Smooth muscle cell (in vitro differentiated cells): ENCODE measurements at regions not wholly inside any gene's neighbourhood (a gene's known extent, or its start where the extent isn't known, plus 50 kb on each side); places are given as distances from the start of the nearest gene placed in this dataset.

Experiments
- DNase-seq: peaks from one replicate; lab custom pipeline; 2025; ENCODE audit not compliant: unreplicated experiment; lab: John Stamatoyannopoulos, UW
- H2AFZ ChIP-seq: fragments of 200-600 bp; sonication (generic); 2 replicates; pipeline ENCODE4 v1.6.0; 2016; ENCODE audit warnings: antibody characterized with exemption, low read depth, mild to moderate bottlenecking
- H3F3A ChIP-seq: fragments of 200-600 bp; sonication (generic); 2 replicates; pipeline ENCODE4 v1.6.0; 2017; ENCODE audit warnings: antibody characterized with exemption, low read depth
- H3K27ac ChIP-seq: fragments of 200-600 bp; sonication (generic); 2 replicates; pipeline ENCODE4 v1.5.1; 2016; ENCODE audit warnings: low read depth, mild to moderate bottlenecking
- H3K27me3 ChIP-seq: fragments of 200-600 bp; sonication (generic); 2 replicates; pipeline ENCODE4 v1.6.1; 2016; ENCODE audit warnings: low read depth, mild to moderate bottlenecking
- H3K36me3 ChIP-seq: fragments of 200-600 bp; sonication (generic); 2 replicates; pipeline ENCODE4 v1.5.1; 2016; ENCODE audit warnings: low read depth
- H3K4me1 ChIP-seq: fragments of 200-600 bp; sonication (generic); 2 replicates; pipeline ENCODE4 v1.5.1; 2016; ENCODE audit warnings: low read depth
- H3K4me2 ChIP-seq: fragments of 200-600 bp; sonication (generic); 2 replicates; pipeline ENCODE4 v1.6.0; 2016; ENCODE audit warnings: mild to moderate bottlenecking
- H3K4me3 ChIP-seq: fragments of 200-600 bp; sonication (generic); 2 replicates; pipeline ENCODE4 v1.5.1; 2016; ENCODE audit warnings: mild to moderate bottlenecking
- H3K79me2 ChIP-seq: fragments of 200-600 bp; sonication (generic); 2 replicates; pipeline ENCODE4 v1.6.0; 2016; ENCODE audit warnings: low read depth, mild to moderate bottlenecking
- H3K9ac ChIP-seq: fragments of 200-600 bp; sonication (generic); 2 replicates; pipeline ENCODE4 v1.6.0; 2016; ENCODE audit warnings: low read depth
- H3K9me3 ChIP-seq: fragments of 200-600 bp; sonication (generic); replicated peaks from 2 replicates; pipeline ENCODE4 v1.5.1; 2016; ENCODE audit warnings: low read depth
- H4K20me1 ChIP-seq: fragments of 200-600 bp; sonication (generic); 2 replicates; pipeline ENCODE4 v1.6.0; 2016; ENCODE audit warnings: low read depth
- CTCF ChIP-seq: fragments of 200-600 bp; sonication (generic); IDR thresholded peaks from 2 replicates; pipeline ENCODE4 v1.5.1; 2017; ENCODE audit warnings: borderline replicate concordance, mild to moderate bottlenecking, antibody characterized with exemption; ENCODE audit not compliant: insufficient read depth, poor library complexity, severe bottlenecking
- WGBS: methylation state at CpG from one replicate; pipeline ENCODE4 v1.1.7; 2016; ENCODE audit warnings: low lambda C conversion rate; 5-methylcytosine and 5-hydroxymethylcytosine counted together

GRCh38 chrX:141375011-141375760, 132.9 kb upstream of the SPANXC start:
- Histone ChIP-seq H3K4me3 (no peak overlapping the region), H3K4me1 (no peaks in the 10 kb centered on the region), H3F3A (no peaks in the 10 kb centered on the region), H4K20me1 (no peaks in the 10 kb centered on the region), H3K27ac (no peak overlapping the region), H3K4me2 (no peak overlapping the region), H2AFZ (no peak overlapping the region), H3K36me3 (no peaks in the 10 kb centered on the region), H3K79me2 (no peaks in the 10 kb centered on the region), H3K9me3 (no peaks in the 10 kb centered on the region), H3K9ac (no peak overlapping the region), H3K27me3 (no peaks in the 10 kb centered on the region)
- 66% methylated on average over 2 of the region's 2 CpGs for WGBS
- no peak for DNase-seq
- no peak for TF ChIP-seq CTCF

GRCh38 chrX:141341743-141342142, 99.4 kb upstream of the SPANXC start:
- Histone ChIP-seq H3F3A (no peaks in the 10 kb centered on the region), H3K36me3 (no peaks in the 10 kb centered on the region), H4K20me1 (no peaks in the 10 kb centered on the region), H3K27me3 (no peaks in the 10 kb centered on the region), H3K4me2 (no peak overlapping the region), H3K4me3 (no peak overlapping the region), H3K4me1 (no peaks in the 10 kb centered on the region), H2AFZ (no peak overlapping the region), H3K27ac (no peak overlapping the region), H3K79me2 (no peaks in the 10 kb centered on the region), H3K9me3 (no peaks in the 10 kb centered on the region), H3K9ac (no peak overlapping the region)
- WGBS, result 79% methylated on average over 2 of the region's 2 CpGs
- DNase-seq, result no peak
- no peak for TF ChIP-seq CTCF

- DNase-seq, result no peak
- no peak overlapping the region for H3K9ac ChIP-seq
- WGBS, result 85% methylated on average over 5 of the region's 5 CpGs
- no peaks in the 10 kb centered on the region for H4K20me1 ChIP-seq
- H3K4me3 ChIP-seq, result no peak overlapping the region
- no peak overlapping the region for H2AFZ ChIP-seq
- no peaks in the 10 kb centered on the region for H3K27me3 ChIP-seq
- no peak overlapping the region for H3K4me2 ChIP-seq
- no peaks in the 10 kb centered on the region for H3K4me1 ChIP-seq
- H3K79me2 ChIP-seq, result no peaks in the 10 kb centered on the region
- no peaks in the 10 kb centered on the region for H3K9me3 ChIP-seq
- no peak overlapping the region for H3K27ac ChIP-seq
- H3F3A ChIP-seq, result no peaks in the 10 kb centered on the region
- H3K36me3 ChIP-seq, result no peaks in the 10 kb centered on the region
- TF ChIP-seq CTCF, result no peak
Observed at GRCh38 chrX:141341341-141341740, 99.0 kb upstream of the SPANXC start.

- H3K27ac ChIP-seq, result no peak overlapping the region
- no peak overlapping the region for H3K4me2 ChIP-seq
- DNase-seq, result no peak
- no peaks in the 10 kb centered on the region for H3K27me3 ChIP-seq
- no peaks in the 10 kb centered on the region for H3F3A ChIP-seq
- no peak overlapping the region for H2AFZ ChIP-seq
- no peak overlapping the region for H3K4me3 ChIP-seq
- H3K36me3 ChIP-seq, result no peaks in the 10 kb centered on the region
- 75% methylated on average over 2 of the region's 2 CpGs for WGBS
- TF ChIP-seq CTCF, result no peak
- H4K20me1 ChIP-seq, result no peaks in the 10 kb centered on the region
- no peaks in the 10 kb centered on the region for H3K9me3 ChIP-seq
- no peaks in the 10 kb centered on the region for H3K79me2 ChIP-seq
- no peak overlapping the region for H3K9ac ChIP-seq
- H3K4me1 ChIP-seq, result no peaks in the 10 kb centered on the region
Observed at GRCh38 chrX:141320801-141321200, 78.5 kb upstream of the SPANXC start.
